ENCODE measurements at regions not wholly inside any gene's neighbourhood (a gene's known extent, or its start where the extent isn't known, plus 50 kb on each side); places are given as distances from the start of the nearest gene placed in this dataset.
"Not testable (repeated sequence)": the region's sequence is repeated elsewhere in the genome, so short reads cannot be mapped to it uniquely, and the experiment has no call there.

- H3K4me1 ChIP-seq; H3K36me3 ChIP-seq; intact Hi-C loops (cut with DNase I); ATAC-seq; DNase-seq; H3K27me3 ChIP-seq; H3K4me3 ChIP-seq; H3K9me3 ChIP-seq; H3K27ac ChIP-seq; FAIRE-seq: not testable (repeated sequence)
- WGBS, 2 donors = 37 to 40% methylated on average over 4 of the region's 4 CpGs
These were observed 93.2 kb downstream of the CYLC1 start for GRCh38 chrX:83954116-83954515.

- ATAC-seq (no peak), FAIRE-seq (no peak), DNase-seq (no peak)
- TF ChIP-seq CTCF (IDR thresholded peaks at IDR 0.05) = no peak
- peaks cover 0 to 10% (median 0%) of the 10 kb centered on the region in 4 donors for H3K27me3 ChIP-seq
- no peaks in the 10 kb centered on the region for H3K9me3 ChIP-seq
- WGBS, 2 donors = 51 to 56% methylated on average over 2 of the region's 2 CpGs
- no peak overlapping the region for H3K4me3 ChIP-seq
- intact Hi-C loops (cut with DNase I) = no loop called here
- no peaks in the 10 kb centered on the region for H3K36me3 ChIP-seq
- H3K4me1 ChIP-seq = no peaks in the 10 kb centered on the region
- no peak overlapping the region for H3K27ac ChIP-seq
These were observed 105.4 kb downstream of the CYLC1 start for GRCh38 chrX:83966347-83966746.

- no peak for FAIRE-seq
- 60 to 65% methylated on average over 8 of the region's 8 CpGs for WGBS, 2 donors
- ATAC-seq = no peak
- peak in 1 of 6 donors; percentile 27 for DNase-seq
- H3K36me3 ChIP-seq = no peaks in the 10 kb centered on the region
- intact Hi-C loops (cut with DNase I) = no loop called here
- no peaks in the 10 kb centered on the region for H3K9me3 ChIP-seq
- H3K4me1 ChIP-seq = no peaks in the 10 kb centered on the region
- H3K27ac ChIP-seq = no peak overlapping the region
- H3K27me3 ChIP-seq = peaks cover 0 to 4% (median 0%) of the 10 kb centered on the region in 4 donors
- TF ChIP-seq CTCF (IDR thresholded peaks at IDR 0.05) = no peak
- H3K4me3 ChIP-seq = no peak overlapping the region
These were observed 124.0 kb downstream of the CYLC1 start for GRCh38 chrX:83984961-83985360.

- H3K27me3 ChIP-seq; H3K4me3 ChIP-seq; ATAC-seq; H3K27ac ChIP-seq; DNase-seq; intact Hi-C loops (cut with DNase I); H3K36me3 ChIP-seq; H3K4me1 ChIP-seq; FAIRE-seq; H3K9me3 ChIP-seq: not testable (repeated sequence)
- WGBS, 2 donors = 39 to 46% methylated on average over 2 of the region's 2 CpGs
These were observed 129.2 kb downstream of the CYLC1 start for GRCh38 chrX:83990178-83990577.

- no peaks in the 10 kb centered on the region for H3K9me3 ChIP-seq
- H3K4me3 ChIP-seq = no peak overlapping the region
- H3K36me3 ChIP-seq = no peaks in the 10 kb centered on the region
- no peak overlapping the region for H3K27ac ChIP-seq
- DNase-seq (no peak), FAIRE-seq (no peak), ATAC-seq (no peak)
- no peak for TF ChIP-seq CTCF (IDR thresholded peaks at IDR 0.05)
- WGBS, 2 donors = 54 to 68% methylated on average over 1 of the region's 1 CpG
- intact Hi-C loops (cut with DNase I) = no loop called here
- H3K27me3 ChIP-seq = peaks cover 0 to 15% (median 0%) of the 10 kb centered on the region in 4 donors
- H3K4me1 ChIP-seq = no peaks in the 10 kb centered on the region
These were observed 136.8 kb downstream of the CYLC1 start for GRCh38 chrX:83997781-83998180.

Data from pancreas (tissue), 10 donors.